Stimulated activated CD4-positive, alpha-beta T cell treated with anti-CD3 and anti-CD28 coated beads, Interleukin-4, amount 100 ng/mL, for 4 hours (primary cell): ENCODE measurements at regions not wholly inside any gene's neighbourhood (a gene's known extent, or its start where the extent isn't known, plus 50 kb on each side); places are given as distances from the start of the nearest gene placed in this dataset.

Experiments used
- DNase-seq, 2 experiments: peaks; one replicate each; pipeline ENCODE4 v3.0.0-alpha.2; 2020

- no peak for DNase-seq
Measured at GRCh38 chr11:115873813-115874212, 369.6 kb upstream of the CADM1 start.

- DNase-seq = no peak
Measured at GRCh38 chr11:115872416-115872815, 368.2 kb upstream of the CADM1 start.

- no peak for DNase-seq
Measured at GRCh38 chr11:115871161-115871760, 367.0 kb upstream of the CADM1 start.

- no peak for DNase-seq
Measured at GRCh38 chr11:115869780-115870431, 365.7 kb upstream of the CADM1 start.

- no peak for DNase-seq
Measured at GRCh38 chr11:115869131-115869530, 364.9 kb upstream of the CADM1 start.

GRCh38 chr11:115860246-115860645 lies 356.0 kb upstream of the CADM1 start:
- no peak for DNase-seq

- no peak for DNase-seq
Measured at GRCh38 chr11:115848611-115849010, 344.4 kb upstream of the CADM1 start.

GRCh38 chr11:115848080-115848479 lies 343.9 kb upstream of the CADM1 start:
- DNase-seq = no peak

GRCh38 chr11:115845872-115846271 lies 341.7 kb upstream of the CADM1 start:
- DNase-seq = no peak

GRCh38 chr11:115843685-115844084 lies 339.5 kb upstream of the CADM1 start:
- DNase-seq = no peak

- DNase-seq = no peak
Measured at GRCh38 chr11:115843111-115843510, 338.9 kb upstream of the CADM1 start.

- no peak for DNase-seq
Measured at GRCh38 chr11:115820026-115820425, 315.8 kb upstream of the CADM1 start.

- DNase-seq = no peak
Measured at GRCh38 chr11:115819014-115819413, 314.8 kb upstream of the CADM1 start.

GRCh38 chr11:115817844-115818468 lies 313.7 kb upstream of the CADM1 start:
- no peak for DNase-seq

- DNase-seq = no peak
Measured at GRCh38 chr11:115808351-115808940, 304.2 kb upstream of the CADM1 start.

GRCh38 chr11:115806056-115806455 lies 301.8 kb upstream of the CADM1 start:
- no peak for DNase-seq

- no peak for DNase-seq
Measured at GRCh38 chr11:115803073-115803740, 299.0 kb upstream of the CADM1 start.

GRCh38 chr11:115802641-115803040 lies 298.4 kb upstream of the CADM1 start:
- DNase-seq = no peak

GRCh38 chr11:115792903-115793302 lies 288.7 kb upstream of the CADM1 start:
- DNase-seq = no peak

GRCh38 chr11:115787302-115787701 lies 283.1 kb upstream of the CADM1 start:
- DNase-seq = no peak

GRCh38 chr11:115784796-115785521 lies 280.7 kb upstream of the CADM1 start:
- no peak for DNase-seq

- DNase-seq = no peak
Measured at GRCh38 chr11:115780646-115781362, 276.6 kb upstream of the CADM1 start.
